H9 (cell line): ENCODE measurements at regions not wholly inside any gene's neighbourhood (a gene's known extent, or its start where the extent isn't known, plus 50 kb on each side); places are given as distances from the start of the nearest gene placed in this dataset.

Experiments
- DNase-seq: peaks from one replicate; pipeline ENCODE4 v3.0.0-alpha.2; 2017
- H2AFZ ChIP-seq: one replicate; pipeline ENCODE4 v1.6.1; 2013; ENCODE audit warnings: mild to moderate bottlenecking, low read length, control low read depth, moderate library complexity
- H2AK5ac ChIP-seq: 2 replicates; pipeline ENCODE4 v1.6.1; 2013; ENCODE audit warnings: low read length, control low read depth, mixed read lengths; ENCODE audit not compliant: insufficient read length
- H2BK120ac ChIP-seq: one replicate; pipeline ENCODE4 v1.6.1; 2013; ENCODE audit warnings: low read depth, mild to moderate bottlenecking, low read length, control low read depth, inconsistent platforms; ENCODE audit not compliant: poor library complexity, severe bottlenecking
- H2BK12ac ChIP-seq: 2 replicates; pipeline ENCODE4 v1.6.1; 2013; ENCODE audit warnings: low read length, control low read depth, mixed read lengths, low read depth; ENCODE audit not compliant: insufficient read length
- H2BK15ac ChIP-seq: 2 replicates; pipeline ENCODE4 v1.6.1; 2013; ENCODE audit warnings: low read depth, low read length, control low read depth
- H2BK20ac ChIP-seq: one replicate; pipeline ENCODE4 v1.6.1; 2013; ENCODE audit warnings: low read depth, mild to moderate bottlenecking, low read length, control low read depth, inconsistent platforms; ENCODE audit not compliant: poor library complexity, severe bottlenecking
- H2BK5ac ChIP-seq: 2 replicates; pipeline ENCODE4 v1.6.1; 2013; ENCODE audit warnings: low read length, control low read depth, mixed read lengths; ENCODE audit not compliant: insufficient read length
- H3K14ac ChIP-seq: 2 replicates; pipeline ENCODE4 v1.6.1; 2013; ENCODE audit warnings: low read length, control low read depth; ENCODE audit not compliant: insufficient read depth
- H3K18ac ChIP-seq: 2 replicates; pipeline ENCODE4 v1.6.1; 2013; ENCODE audit warnings: low read depth, mild to moderate bottlenecking, mixed read lengths, low read length, control low read depth; ENCODE audit not compliant: insufficient read length
- H3K23ac ChIP-seq: 2 replicates; pipeline ENCODE4 v1.6.1; 2013; ENCODE audit warnings: low read length, control low read depth, mixed read lengths, low read depth; ENCODE audit not compliant: insufficient read length
- H3K23me2 ChIP-seq: 2 replicates; pipeline ENCODE4 v1.6.1; 2013; ENCODE audit warnings: low read depth, mild to moderate bottlenecking, mixed read lengths, low read length, control low read depth; ENCODE audit not compliant: insufficient read length, poor library complexity, severe bottlenecking
- H3K27ac ChIP-seq: 2 replicates; pipeline ENCODE4 v1.5.1; 2013; ENCODE audit warnings: low read length, control low read depth, mixed read lengths, low read depth; ENCODE audit not compliant: insufficient read length
- H3K27me3 ChIP-seq: 2 replicates; pipeline ENCODE4 v1.6.1; 2013; ENCODE audit warnings: low read length, control low read depth, inconsistent platforms; ENCODE audit not compliant: insufficient read depth
- H3K4ac ChIP-seq: 2 replicates; pipeline ENCODE4 v1.6.1; 2013; ENCODE audit warnings: low read depth, mild to moderate bottlenecking, control low read depth, inconsistent platforms, low read length, moderate library complexity
- H3K4me1 ChIP-seq: 2 replicates; pipeline ENCODE4 v1.6.1; 2013; ENCODE audit warnings: low read length, control low read depth, inconsistent platforms; ENCODE audit not compliant: insufficient read depth
- H3K4me2 ChIP-seq: 2 replicates; pipeline ENCODE4 v1.6.1; 2013; ENCODE audit warnings: low read length, control low read depth, mixed read lengths; ENCODE audit not compliant: insufficient read length, insufficient read depth
- H3K56ac ChIP-seq: 2 replicates; pipeline ENCODE4 v1.6.1; 2013; ENCODE audit warnings: low read depth, mild to moderate bottlenecking, mixed read lengths, low read length, control low read depth; ENCODE audit not compliant: insufficient read length
- H3K79me1 ChIP-seq: 2 replicates; pipeline ENCODE4 v1.6.1; 2013; ENCODE audit warnings: low read depth, mild to moderate bottlenecking, moderate library complexity, low read length, control low read depth, inconsistent platforms; ENCODE audit not compliant: insufficient read depth, poor library complexity, severe bottlenecking
- H3K79me2 ChIP-seq: 2 replicates; pipeline ENCODE4 v1.6.1; 2013; ENCODE audit warnings: low read length, control low read depth, inconsistent platforms; ENCODE audit not compliant: insufficient read depth
- H3K9ac ChIP-seq: 2 replicates; pipeline ENCODE4 v1.6.1; 2013; ENCODE audit warnings: low read length, control low read depth, mixed read lengths; ENCODE audit not compliant: insufficient read length; ENCODE audit errors: extremely low read depth
- H3K9me3 ChIP-seq: one replicate; pipeline ENCODE4 v1.6.1; 2013; ENCODE audit warnings: low read depth, low read length, inconsistent platforms; ENCODE audit not compliant: control insufficient read depth
- H3T11ph ChIP-seq: one replicate; pipeline ENCODE4 v1.6.1; 2013; ENCODE audit warnings: mild to moderate bottlenecking, low read length, control low read depth, inconsistent platforms
- H4K20me1 ChIP-seq: one replicate; pipeline ENCODE4 v1.6.1; 2013; ENCODE audit not compliant: control insufficient read depth, insufficient read length, insufficient read depth
- H4K5ac ChIP-seq: 2 replicates; pipeline ENCODE4 v1.6.1; 2013; ENCODE audit warnings: low read depth, mild to moderate bottlenecking, mixed read lengths, low read length, control low read depth; ENCODE audit not compliant: insufficient read length
- H4K8ac ChIP-seq: replicated peaks from 2 replicates; pipeline ENCODE4 v1.6.1; 2013; ENCODE audit warnings: low read length, control low read depth, mixed read lengths, low read depth; ENCODE audit not compliant: insufficient read length
- H4K91ac ChIP-seq: 2 replicates; pipeline ENCODE4 v1.6.1; 2013; ENCODE audit warnings: low read depth, mild to moderate bottlenecking, moderate library complexity, mixed read lengths, low read length, control low read depth; ENCODE audit not compliant: insufficient read length
- H3K27ac Mint-ChIP-seq, 3 experiments: 2 replicates in 2 of 3; 3 replicates in 1 of 3; pipeline ENCODE4 v1.8.0; 2020 to 2021; ENCODE audit warnings: mixed read lengths in 3 of 3, mild to moderate bottlenecking in 1 of 3, moderate library complexity in 1 of 3
- H3K27me3 Mint-ChIP-seq: 2 replicates; pipeline ENCODE4 v1.8.0; 2021; ENCODE audit warnings: low read depth, mild to moderate bottlenecking, moderate library complexity, mixed read lengths
- H3K36me3 Mint-ChIP-seq, 3 experiments: 2 replicates in 2 of 3; 3 replicates in 1 of 3; pipeline ENCODE4 v1.8.0; 2020 to 2021; ENCODE audit warnings: low read depth in 3 of 3, mixed read lengths in 3 of 3; ENCODE audit not compliant: insufficient read depth in 1 of 3
- H3K4me1 Mint-ChIP-seq, 2 experiments: 2 replicates each; pipeline ENCODE4 v1.8.0; 2020; ENCODE audit warnings: mixed read lengths in 2 of 2
- H3K4me3 Mint-ChIP-seq, 2 experiments: 2 replicates in 1 of 2; 3 replicates in 1 of 2; pipeline ENCODE4 v1.8.0; 2020 to 2021; ENCODE audit warnings: mild to moderate bottlenecking in 2 of 2, mixed read lengths in 2 of 2, moderate library complexity in 1 of 2
- H3K9me3 Mint-ChIP-seq, 2 experiments: 2 replicates in 1 of 2; 3 replicates in 1 of 2; pipeline ENCODE4 v1.8.0; 2020; ENCODE audit warnings: mild to moderate bottlenecking in 2 of 2, mixed read lengths in 2 of 2, moderate library complexity in 1 of 2
- WGBS: extraction: QIAGEN DNeasy Blood & Tissue Kit; methylation state at CpG from one replicate; pipeline ENCODE4 v1.1.7; 2013; ENCODE audit warnings: missing lambda C conversion rate, low lambda C conversion rate, mixed read lengths; ENCODE audit not compliant: insufficient read length; ENCODE audit errors: extremely low coverage; 5-methylcytosine and 5-hydroxymethylcytosine counted together
- TF ChIP-seq, protein P1 (sequence below): fragments of 200-600 bp; sonication (generic); conservative IDR thresholded peaks from 3 replicates; pipeline ENCODE4 v1.8.0; 2021; ENCODE audit warnings: antibody characterized with exemption, mild to moderate bottlenecking

DNA sequence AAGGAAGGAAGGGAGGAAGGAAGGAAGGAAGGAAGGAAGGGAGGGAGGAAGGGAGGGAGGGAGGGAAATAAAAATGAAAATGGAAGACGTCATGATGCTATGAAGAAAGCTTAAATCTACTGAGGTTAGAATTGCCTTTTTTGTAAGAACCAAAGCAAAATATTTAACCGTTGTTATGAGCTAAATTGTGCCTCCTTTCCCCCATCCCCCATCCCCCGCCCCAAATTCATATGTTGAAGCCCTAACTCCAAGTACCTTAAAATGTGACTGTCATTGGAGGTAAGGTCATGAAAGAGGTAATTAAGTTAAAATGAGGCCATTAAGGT lies 80.1 kb upstream of the CXADR start:
- Histone ChIP-seq H3K23ac (no peak overlapping the region), H2AFZ (no peak overlapping the region), H3K18ac (no peak overlapping the region), H2BK12ac (no peak overlapping the region), H4K91ac (no peak overlapping the region), H3K79me2 (no peaks in the 10 kb centered on the region), H3K27ac (no peak overlapping the region), H3K14ac (no peak overlapping the region), H2BK5ac (no peak overlapping the region), H3K4me1 (no peaks in the 10 kb centered on the region), H3K4ac (no peak overlapping the region), H2BK20ac (no peak overlapping the region), H3K56ac (no peak overlapping the region), H4K5ac (no peak overlapping the region), H3K9ac (no peak overlapping the region), H3T11ph (no peak overlapping the region), H4K8ac (no peak overlapping the region), H2BK15ac (no peak overlapping the region), H3K4me2 (no peak overlapping the region), H3K27me3 (no peaks in the 10 kb centered on the region), H3K79me1 (no peaks in the 10 kb centered on the region), H2AK5ac (no peak overlapping the region), H4K20me1 (no peaks in the 10 kb centered on the region), H3K9me3 (no peaks in the 10 kb centered on the region), H2BK120ac (no peak overlapping the region), H3K23me2 (no peaks in the 10 kb centered on the region)
- no CpG with 5 or more reads among the region's 3 CpGs for WGBS
- Mint-ChIP-seq H3K9me3 (no peaks in the 10 kb centered on the region), H3K4me1 (peaks cover 21 to 37% of the 10 kb centered on the region in 2 experiments), H3K27ac (no peak overlapping the region), H3K27me3 (peaks cover 16% of the 10 kb centered on the region), H3K36me3 (peaks cover 0 to 5% (median 0%) of the 10 kb centered on the region in 3 experiments; a peak in 1 of 7 replicates), H3K4me3 (no peak overlapping the region)
- no peak for DNase-seq
- TF ChIP-seq, protein P1, sequence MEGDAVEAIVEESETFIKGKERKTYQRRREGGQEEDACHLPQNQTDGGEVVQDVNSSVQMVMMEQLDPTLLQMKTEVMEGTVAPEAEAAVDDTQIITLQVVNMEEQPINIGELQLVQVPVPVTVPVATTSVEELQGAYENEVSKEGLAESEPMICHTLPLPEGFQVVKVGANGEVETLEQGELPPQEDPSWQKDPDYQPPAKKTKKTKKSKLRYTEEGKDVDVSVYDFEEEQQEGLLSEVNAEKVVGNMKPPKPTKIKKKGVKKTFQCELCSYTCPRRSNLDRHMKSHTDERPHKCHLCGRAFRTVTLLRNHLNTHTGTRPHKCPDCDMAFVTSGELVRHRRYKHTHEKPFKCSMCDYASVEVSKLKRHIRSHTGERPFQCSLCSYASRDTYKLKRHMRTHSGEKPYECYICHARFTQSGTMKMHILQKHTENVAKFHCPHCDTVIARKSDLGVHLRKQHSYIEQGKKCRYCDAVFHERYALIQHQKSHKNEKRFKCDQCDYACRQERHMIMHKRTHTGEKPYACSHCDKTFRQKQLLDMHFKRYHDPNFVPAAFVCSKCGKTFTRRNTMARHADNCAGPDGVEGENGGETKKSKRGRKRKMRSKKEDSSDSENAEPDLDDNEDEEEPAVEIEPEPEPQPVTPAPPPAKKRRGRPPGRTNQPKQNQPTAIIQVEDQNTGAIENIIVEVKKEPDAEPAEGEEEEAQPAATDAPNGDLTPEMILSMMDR = no peak
